Activated CD8-positive, alpha-beta T cell treated with anti-CD3 and anti-CD28 coated beads for 36 hours (primary cell): ENCODE measurements at regions not wholly inside any gene's neighbourhood (a gene's known extent, or its start where the extent isn't known, plus 50 kb on each side); places are given as distances from the start of the nearest gene placed in this dataset.

ENCODE experiments used
- ATAC-seq: fragments of 200-7000 bp; cut with Tn5 transposase; one replicate; pipeline ENCODE4 v1.10.0; 2021; ENCODE audit warnings: mild to moderate bottlenecking, moderate library complexity
- CTCF ChIA-PET: fragments of 350-600 bp; sonication (Branson Sonifier 250); formaldehyde crosslinking; loops from one replicate; lab custom pipeline; 2021; ENCODE audit warnings: antibody characterized with exemption; lab: Charles Lee
- POLR2A ChIA-PET: fragments of 350-600 bp; sonication (Branson Sonifier 250); formaldehyde crosslinking; loops from one replicate; lab custom pipeline; 2021; ENCODE audit warnings: antibody characterized with exemption; lab: Charles Lee
- DNase-seq: peaks from one replicate; pipeline ENCODE4 v3.0.0-alpha.2; 2020
- H3K27ac Mint-ChIP-seq: one replicate; pipeline ENCODE4 v1.8.0; 2021; ENCODE audit warnings: mild to moderate bottlenecking, mixed read lengths
- H3K27me3 Mint-ChIP-seq: one replicate; pipeline ENCODE4 v1.8.0; 2021; ENCODE audit warnings: mixed read lengths
- H3K36me3 Mint-ChIP-seq: one replicate; pipeline ENCODE4 v1.8.0; 2021; ENCODE audit warnings: low read depth, mixed read lengths
- H3K4me1 Mint-ChIP-seq: one replicate; pipeline ENCODE4 v1.8.0; 2021; ENCODE audit warnings: low read depth, mixed read lengths
- H3K4me3 Mint-ChIP-seq: one replicate; pipeline ENCODE4 v1.8.0; 2021; ENCODE audit warnings: mild to moderate bottlenecking, moderate library complexity, mixed read lengths
- H3K9me3 Mint-ChIP-seq: one replicate; pipeline ENCODE4 v1.8.0; 2021; ENCODE audit warnings: mixed read lengths
- CTCF ChIP-seq: fragments of 200-600 bp; IDR thresholded peaks from one replicate; pipeline ENCODE4 v1.8.0; 2022; ENCODE audit warnings: antibody characterized with exemption, mild to moderate bottlenecking
- intact Hi-C: fragments of 100-400 bp; cut with micrococcal nuclease; formaldehyde crosslinking; loops from one replicate; pipeline ENCODE4 v1.10.0; 2022

DNA sequence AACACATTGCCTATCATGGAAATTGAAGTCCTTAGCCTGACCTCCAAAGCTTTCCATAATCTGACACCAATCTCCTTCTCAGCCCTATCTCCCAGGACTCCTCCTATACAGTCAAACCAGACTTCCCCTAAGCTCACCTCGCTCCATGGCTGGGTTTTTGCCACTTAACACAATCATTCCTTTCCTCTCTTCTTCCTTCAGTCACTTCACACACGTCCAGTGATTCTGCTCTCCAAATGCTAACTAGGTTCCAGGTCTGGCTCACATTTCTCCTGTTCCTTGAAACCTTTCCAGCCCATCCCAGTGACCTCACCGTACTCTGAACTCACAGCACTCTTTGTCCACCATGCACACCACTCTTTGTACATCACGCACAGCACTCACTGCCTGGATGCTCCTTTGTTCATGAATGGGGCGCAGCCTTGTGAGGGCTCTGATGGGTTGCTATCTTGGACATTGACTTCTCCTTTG, 98.4 kb downstream of the GLUL start:
- no peak for TF ChIP-seq CTCF
- ATAC-seq (no peak), DNase-seq (no peak)
- ChIA-PET POLR2A (no interaction called here), CTCF (no interaction called here)
- Mint-ChIP-seq H3K4me1 (no peaks in the 10 kb centered on the region), H3K4me3 (no peak overlapping the region), H3K9me3 (no peaks in the 10 kb centered on the region), H3K27ac (no peak overlapping the region), H3K36me3 (no peaks in the 10 kb centered on the region), H3K27me3 (no peaks in the 10 kb centered on the region)
- intact Hi-C loops: no loop called here

GRCh38 chr1:182292193-182292741, 99.3 kb downstream of the GLUL start:
- intact Hi-C loops: no loop called here
- H3K36me3 Mint-ChIP-seq: no peaks in the 10 kb centered on the region
- DNase-seq (no peak), ATAC-seq (no peak)
- ChIA-PET POLR2A (no interaction called here), CTCF (no interaction called here)
- no peaks in the 10 kb centered on the region for H3K9me3 Mint-ChIP-seq
- H3K27me3 Mint-ChIP-seq: no peaks in the 10 kb centered on the region
- H3K4me1 Mint-ChIP-seq: no peaks in the 10 kb centered on the region
- no peak overlapping the region for H3K4me3 Mint-ChIP-seq
- no peak overlapping the region for H3K27ac Mint-ChIP-seq
- no peak for TF ChIP-seq CTCF

DNA sequence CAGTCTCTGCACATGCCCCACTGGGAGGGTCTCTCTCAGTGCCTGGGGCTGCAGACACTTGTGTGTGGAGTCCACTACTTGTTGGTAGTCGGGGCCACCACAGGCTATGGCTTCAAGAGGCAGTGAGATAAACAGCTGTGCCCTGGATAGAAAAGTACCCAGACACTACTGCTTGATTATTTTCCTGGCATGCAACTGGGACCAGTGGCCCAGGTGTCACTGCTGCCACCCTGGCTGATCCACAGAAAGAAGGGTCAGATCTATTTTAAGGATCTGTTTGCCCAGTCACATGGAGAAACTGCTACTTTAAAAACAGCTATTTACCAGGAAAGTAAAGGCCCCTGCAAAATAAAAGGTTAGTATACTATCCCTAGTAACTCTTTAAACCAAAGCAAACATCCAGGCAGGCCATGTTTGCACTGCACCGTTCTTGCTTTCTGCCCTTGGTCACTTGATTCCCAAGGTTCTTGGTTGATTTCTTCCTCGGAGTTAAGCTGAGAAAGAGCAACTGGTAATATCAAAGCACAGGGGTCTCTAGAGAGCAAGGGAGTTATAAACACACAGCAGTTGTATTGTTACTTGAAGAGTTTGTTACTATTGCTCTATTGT, 99.9 kb downstream of the GLUL start:
- no peaks in the 10 kb centered on the region for H3K27me3 Mint-ChIP-seq
- H3K9me3 Mint-ChIP-seq: no peaks in the 10 kb centered on the region
- H3K36me3 Mint-ChIP-seq: no peaks in the 10 kb centered on the region
- no peak for TF ChIP-seq CTCF
- no peak overlapping the region for H3K27ac Mint-ChIP-seq
- no peaks in the 10 kb centered on the region for H3K4me1 Mint-ChIP-seq
- no peak for DNase-seq
- ChIA-PET POLR2A (no interaction called here), CTCF (no interaction called here)
- H3K4me3 Mint-ChIP-seq: no peak overlapping the region
- intact Hi-C loops: no loop called here
- ATAC-seq: no peak

DNA sequence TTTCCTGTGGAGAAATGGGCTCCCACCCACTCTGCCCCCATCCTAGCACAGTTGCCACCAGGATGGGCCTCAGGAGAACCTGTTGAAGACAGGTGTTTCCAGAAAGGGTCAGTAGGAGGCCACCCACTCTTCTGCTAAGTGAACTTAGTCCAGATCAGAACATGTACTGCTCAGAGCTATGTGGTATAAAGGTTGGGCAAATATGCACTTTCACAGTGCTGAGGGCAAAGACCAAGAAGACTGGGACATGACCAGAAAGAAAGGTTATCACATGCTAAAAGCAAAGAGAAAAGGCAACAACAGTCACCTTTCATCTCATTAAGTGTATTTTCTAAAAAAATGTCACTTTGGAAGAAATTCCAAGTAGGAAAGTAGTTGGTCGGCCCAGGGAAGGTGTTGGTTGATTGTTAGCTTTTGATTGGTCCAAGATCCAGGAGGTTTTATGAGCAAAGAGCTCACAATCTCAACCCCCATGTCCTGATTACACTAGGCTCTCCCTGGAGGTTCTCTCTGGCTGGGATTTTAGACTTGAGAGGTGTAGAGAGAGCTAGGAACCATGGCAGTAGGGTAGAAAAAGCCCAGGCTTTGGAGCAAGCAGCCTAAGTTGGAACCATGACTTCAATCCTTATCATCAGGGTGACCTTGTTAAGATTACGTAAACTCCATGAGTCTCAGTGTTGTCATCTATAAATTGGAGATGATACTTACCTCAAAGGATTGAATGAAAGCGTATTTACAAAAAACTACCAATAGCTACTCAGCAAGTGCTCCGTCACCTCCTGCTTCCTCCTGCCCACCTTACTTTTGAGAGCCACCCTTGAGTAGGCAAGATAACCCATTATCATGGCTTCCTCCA, 102.6 kb downstream of the GLUL start:
- H3K4me3 Mint-ChIP-seq: no peak overlapping the region
- no peaks in the 10 kb centered on the region for H3K27me3 Mint-ChIP-seq
- no peak for ATAC-seq
- no peak for DNase-seq
- no peaks in the 10 kb centered on the region for H3K4me1 Mint-ChIP-seq
- POLR2A ChIA-PET: no interaction called here
- CTCF ChIA-PET: interaction anchor here (2.9 kb wide), 1 partner anchor 146 kb away, joined by 12 read pairs; no protein-coding TSS in a partner anchor
- no peaks in the 10 kb centered on the region for H3K9me3 Mint-ChIP-seq
- TF ChIP-seq CTCF: no peak
- intact Hi-C loops: no loop called here
- H3K36me3 Mint-ChIP-seq: no peaks in the 10 kb centered on the region
- H3K27ac Mint-ChIP-seq: no peak overlapping the region

DNA sequence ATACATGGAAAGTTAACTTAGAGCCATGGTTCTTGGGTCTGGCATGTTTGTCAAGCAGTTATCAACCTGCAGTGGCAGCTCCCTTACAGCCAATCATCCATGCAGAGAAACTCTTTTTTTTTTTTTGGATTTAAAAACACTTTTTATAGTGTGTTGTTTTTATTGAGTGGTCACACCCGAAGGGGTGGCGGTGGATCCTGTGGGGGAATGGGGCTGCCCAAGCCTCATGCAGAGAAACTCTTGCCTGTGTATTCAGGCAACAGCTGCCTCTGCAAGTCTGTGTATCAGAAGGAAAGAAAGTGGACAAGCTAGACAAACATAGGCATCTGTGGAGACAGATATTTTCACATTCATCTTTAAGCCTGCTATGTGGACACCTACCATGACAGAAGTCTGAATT, 104.8 kb downstream of the GLUL start:
- no peak for TF ChIP-seq CTCF
- no peaks in the 10 kb centered on the region for H3K27me3 Mint-ChIP-seq
- ATAC-seq (no peak), DNase-seq (no peak)
- no peak overlapping the region for H3K4me3 Mint-ChIP-seq
- H3K27ac Mint-ChIP-seq: no peak overlapping the region
- H3K4me1 Mint-ChIP-seq: no peaks in the 10 kb centered on the region
- POLR2A ChIA-PET: no interaction called here
- CTCF ChIA-PET: interaction anchor here (0.8 kb wide), 1 partner anchor 32 kb away, joined by 3 read pairs; no protein-coding TSS in a partner anchor
- H3K9me3 Mint-ChIP-seq: no peaks in the 10 kb centered on the region
- H3K36me3 Mint-ChIP-seq: no peaks in the 10 kb centered on the region
- intact Hi-C loops: no loop called here
